Upper lobe of left lung (tissue), 4 donors: ENCODE measurements at regions not wholly inside any gene's neighbourhood (a gene's known extent, or its start where the extent isn't known, plus 50 kb on each side); places are given as distances from the start of the nearest gene placed in this dataset.

Source experiments
- CTCF ChIP-seq, 6 experiments: fragments of 450-650 bp in 4 of 6; fragments of 200-600 bp in 2 of 6; sonication (generic) in 2 of 6; IDR thresholded peaks; one replicate each; pipeline ENCODE4 v1.5.1; 2016 to 2019; ENCODE audit warnings: antibody characterized with exemption in 6 of 6
- POLR2A ChIP-seq, 4 donors: fragments of 450-650 bp; IDR thresholded peaks; one replicate each; pipeline ENCODE4 v1.5.1; 2016 to 2017; ENCODE audit warnings: antibody characterized with exemption in 4 of 4, mild to moderate bottlenecking in 2 of 4
- POLR2AphosphoS5 ChIP-seq, 2 donors: sonication (generic); formaldehyde crosslinking; IDR thresholded peaks; one replicate each; pipeline ENCODE4 v1.5.1; 2017; ENCODE audit warnings: antibody characterized with exemption in 2 of 2

- TF ChIP-seq POLR2AphosphoS5 (IDR thresholded peaks at IDR 0.05), result no peak
- no peak for TF ChIP-seq CTCF (IDR thresholded peaks at IDR 0.05)
- no peak for TF ChIP-seq POLR2A (IDR thresholded peaks at IDR 0.05)
These were observed 73.0 kb upstream of the OLFM1 start for GRCh38 chr9:135014311-135015010.
